HG03135 (cell line): ENCODE measurements at regions not wholly inside any gene's neighbourhood (a gene's known extent, or its start where the extent isn't known, plus 50 kb on each side); places are given as distances from the start of the nearest gene placed in this dataset.

Experiments
- ATAC-seq: cut with Tn5 transposase; IDR thresholded peaks from one replicate; pipeline ENCODE4 v1.9.1; 2021; ENCODE audit warnings: mild to moderate bottlenecking, moderate library complexity; ENCODE audit not compliant: unreplicated experiment

GRCh38 chr3:194832346-194833104 lies 146.8 kb downstream of the FAM43A start:
- ATAC-seq: no peak

- ATAC-seq: no peak
These were observed 147.6 kb downstream of the FAM43A start for GRCh38 chr3:194833114-194833910.

GRCh38 chr3:194836661-194837060 lies 151.0 kb downstream of the FAM43A start:
- ATAC-seq: no peak

- no peak for ATAC-seq
These were observed 151.9 kb downstream of the FAM43A start for GRCh38 chr3:194837457-194838127.

- no peak for ATAC-seq
These were observed 152.6 kb downstream of the FAM43A start for GRCh38 chr3:194838236-194838635.

GRCh38 chr3:194840661-194841514 lies 155.2 kb downstream of the FAM43A start:
- ATAC-seq: no peak

- ATAC-seq: no peak
These were observed 155.8 kb downstream of the FAM43A start for GRCh38 chr3:194841515-194841841.

GRCh38 chr3:194843556-194843955 lies 157.9 kb downstream of the FAM43A start:
- ATAC-seq: no peak

GRCh38 chr3:194844046-194844445 lies 158.4 kb downstream of the FAM43A start:
- no peak for ATAC-seq

GRCh38 chr3:194849166-194849875 lies 163.6 kb downstream of the FAM43A start:
- ATAC-seq: no peak

- no peak for ATAC-seq
These were observed 165.6 kb downstream of the FAM43A start for GRCh38 chr3:194851254-194851653.

GRCh38 chr3:194851941-194852340 lies 166.3 kb downstream of the FAM43A start:
- no peak for ATAC-seq

- no peak for ATAC-seq
These were observed 166.7 kb downstream of the FAM43A start for GRCh38 chr3:194852345-194852744.

GRCh38 chr3:194852831-194853508 lies 167.3 kb downstream of the FAM43A start:
- no peak for ATAC-seq

GRCh38 chr3:194854206-194854605 lies 168.5 kb downstream of the FAM43A start:
- no peak for ATAC-seq

GRCh38 chr3:194854659-194855390 lies 169.1 kb downstream of the FAM43A start:
- no peak for ATAC-seq

- no peak for ATAC-seq
These were observed 170.6 kb downstream of the FAM43A start for GRCh38 chr3:194856296-194856695.

GRCh38 chr3:194857469-194858113 lies 171.9 kb downstream of the FAM43A start:
- ATAC-seq: no peak
